ENCODE measurements at regions not wholly inside any gene's neighbourhood (a gene's known extent, or its start where the extent isn't known, plus 50 kb on each side); places are given as distances from the start of the nearest gene placed in this dataset.

DNA sequence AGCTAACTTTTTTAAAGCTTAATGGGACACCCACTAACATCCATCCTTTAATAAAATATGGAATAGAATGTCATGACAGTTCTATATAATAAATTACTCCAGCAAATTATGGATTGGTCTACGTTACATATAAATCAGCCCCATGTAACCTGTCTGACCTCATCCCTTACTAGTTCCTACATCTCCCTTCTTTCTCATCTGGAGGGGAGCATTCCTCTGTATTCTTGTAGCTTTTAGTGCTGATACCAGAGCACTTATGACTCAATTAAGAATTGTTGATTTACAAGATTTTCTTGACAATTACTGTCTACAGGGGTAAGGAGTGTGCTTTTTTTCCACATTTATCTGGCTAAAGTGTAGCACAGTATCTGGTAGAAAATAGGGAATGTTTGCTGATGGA lies 523.7 kb downstream of the FAM181B start:
- no peaks in the 10 kb centered on the region for H3K36me3 ChIP-seq (ENCODE audit: control insufficient read depth, insufficient read depth, low read length)
- H3K27ac ChIP-seq (ENCODE audit: insufficient read depth, low read length) = no peak overlapping the region
- no peak overlapping the region for H4K5ac ChIP-seq (ENCODE audit: low read depth, low read length)
- no peak overlapping the region for H4K91ac ChIP-seq (ENCODE audit: insufficient read depth, low read depth, low read length)
- no peak overlapping the region for H4K8ac ChIP-seq (ENCODE audit: low read depth in 2 of 2, low read length in 2 of 2)
- H3K4ac ChIP-seq (ENCODE audit: low read depth, low read length) = no peak overlapping the region
- no peaks in the 10 kb centered on the region for H3K27me3 ChIP-seq (ENCODE audit: control insufficient read depth, insufficient read depth, low read length)
- no peak overlapping the region for H2AK5ac ChIP-seq (ENCODE audit: low read depth, low read length)
- H2BK20ac ChIP-seq (ENCODE audit: low read depth, low read length) = no peak overlapping the region
- no peak overlapping the region for H3K4me2 ChIP-seq (ENCODE audit: low read depth, low read length)
- H2BK120ac ChIP-seq (ENCODE audit: low read depth, low read length) = no peak overlapping the region
- no peaks in the 10 kb centered on the region for H3K79me1 ChIP-seq (ENCODE audit: low read depth in 1 of 2, low read length in 2 of 2)
- ATAC-seq (ENCODE audit: low read depth) (no peak), DNase-seq (no peak)
- no peak overlapping the region for H2AFZ ChIP-seq (replicated peaks; ENCODE audit: low read length, poor library complexity)
- TF ChIP-seq CEBPB (IDR thresholded peaks at IDR 0.05; ENCODE audit: low read depth, low read length) (no peak), CHD1 (IDR thresholded peaks at IDR 0.05; ENCODE audit: low read depth, low read length) (no peak)
- WGBS, 2 experiments (ENCODE audit: extremely low coverage in 2 of 2, insufficient read length in 1 of 2) = no CpG with 5 or more reads among the region's 1 CpG
- intact Hi-C loops (cut with micrococcal nuclease) = no loop called here
- no peak overlapping the region for H2AK9ac ChIP-seq (replicated peaks; ENCODE audit: low read depth, low read length, poor library complexity)
- no peak overlapping the region for H3K9ac ChIP-seq (ENCODE audit: low read depth, low read length)
- no peak overlapping the region for H3K56ac ChIP-seq (ENCODE audit: extremely low read depth, insufficient read depth, low read length)
- BruUV-seq (replicated peaks) = no TSS peak
- H3K4me1 ChIP-seq (ENCODE audit: control insufficient read depth, insufficient read depth, low read length) = no peaks in the 10 kb centered on the region
- H4K20me1 ChIP-seq (ENCODE audit: insufficient read depth, low read length) = no peaks in the 10 kb centered on the region
- POLR2A ChIA-PET (ENCODE audit: unreplicated experiment) = no interaction called here
- no peak overlapping the region for H2BK5ac ChIP-seq (ENCODE audit: low read depth, low read length, poor library complexity, severe bottlenecking)
- H3K9me1 ChIP-seq (ENCODE audit: insufficient read depth, low read length) = no peaks in the 10 kb centered on the region
- H3K4me3 ChIP-seq (ENCODE audit: insufficient read depth, low read depth, low read length) = no peak overlapping the region
- no peak overlapping the region for H3K23ac ChIP-seq (ENCODE audit: low read depth, low read length)
- H2BK15ac ChIP-seq (ENCODE audit: low read depth, low read length) = no peak overlapping the region
- H3K9me3 ChIP-seq (ENCODE audit: control insufficient read depth, insufficient read depth, low read length) = no peaks in the 10 kb centered on the region
- in situ Hi-C loops (cut with MboI; ENCODE audit: low sequenced_read_pairs) = no loop called here
- CTCF ChIA-PET = no interaction called here
- dilution Hi-C loops (cut with HindIII; ENCODE audit: low sequenced_read_pairs, unreplicated experiment) = no loop called here
- H3K14ac ChIP-seq (replicated peaks; ENCODE audit: low read depth, low read length) = no peak overlapping the region
- no peak overlapping the region for H3K18ac ChIP-seq (ENCODE audit: low read depth, low read length)
